ENCODE measurements at regions not wholly inside any gene's neighbourhood (a gene's known extent, or its start where the extent isn't known, plus 50 kb on each side); places are given as distances from the start of the nearest gene placed in this dataset.

- DNase-seq, result no peak
Measured at GRCh38 chr5:172588380-172588779, 52.7 kb upstream of the NEURL1B start.

GRCh38 chr5:172587061-172587405 is 54.0 kb upstream of the NEURL1B start:
- no peak for DNase-seq

GRCh38 chr5:172586125-172587060 is 54.7 kb upstream of the NEURL1B start:
- DNase-seq, result no peak

GRCh38 chr5:172585114-172585513 is 55.9 kb upstream of the NEURL1B start:
- DNase-seq, result no peak

- DNase-seq, result no peak
Measured at GRCh38 chr5:172584638-172585037, 56.4 kb upstream of the NEURL1B start.

- no peak for DNase-seq
Measured at GRCh38 chr5:172583931-172584511, 57.0 kb upstream of the NEURL1B start.

GRCh38 chr5:172582940-172583339 is 58.1 kb upstream of the NEURL1B start:
- no peak for DNase-seq

- DNase-seq, result no peak
Measured at GRCh38 chr5:172581315-172581714, 59.7 kb upstream of the NEURL1B start.

GRCh38 chr5:172579403-172579990 is 61.6 kb upstream of the NEURL1B start:
- DNase-seq, result no peak

- DNase-seq, result no peak
Measured at GRCh38 chr5:172577267-172577909, 63.7 kb upstream of the NEURL1B start.

- peak in 2 of 51 donors; percentile 7 to 10 for DNase-seq
Measured at GRCh38 chr5:172575816-172576545, 65.1 kb upstream of the NEURL1B start.

- no peak for DNase-seq
Measured at GRCh38 chr5:172575416-172575815, 65.6 kb upstream of the NEURL1B start.

GRCh38 chr5:172574871-172575223 is 66.2 kb upstream of the NEURL1B start:
- DNase-seq, result peak in 6 of 51 donors; percentile 5 to 60 (median 14)

GRCh38 chr5:172573986-172574870 is 66.8 kb upstream of the NEURL1B start:
- DNase-seq, result peak in 20 of 51 donors; percentile 6 to 51 (median 23)

GRCh38 chr5:172573120-172573882 is 67.8 kb upstream of the NEURL1B start:
- no peak for DNase-seq

- no peak for DNase-seq
Measured at GRCh38 chr5:172572440-172572839, 68.6 kb upstream of the NEURL1B start.

GRCh38 chr5:172571892-172572291 is 69.2 kb upstream of the NEURL1B start:
- no peak for DNase-seq

- no peak for DNase-seq
Measured at GRCh38 chr5:172571413-172571812, 69.7 kb upstream of the NEURL1B start.

- no peak for DNase-seq
Measured at GRCh38 chr5:172570594-172571334, 70.3 kb upstream of the NEURL1B start.

Data from hypothalamus (tissue), 51 donors.